ENCODE measurements at regions not wholly inside any gene's neighbourhood (a gene's known extent, or its start where the extent isn't known, plus 50 kb on each side); places are given as distances from the start of the nearest gene placed in this dataset.

DNA sequence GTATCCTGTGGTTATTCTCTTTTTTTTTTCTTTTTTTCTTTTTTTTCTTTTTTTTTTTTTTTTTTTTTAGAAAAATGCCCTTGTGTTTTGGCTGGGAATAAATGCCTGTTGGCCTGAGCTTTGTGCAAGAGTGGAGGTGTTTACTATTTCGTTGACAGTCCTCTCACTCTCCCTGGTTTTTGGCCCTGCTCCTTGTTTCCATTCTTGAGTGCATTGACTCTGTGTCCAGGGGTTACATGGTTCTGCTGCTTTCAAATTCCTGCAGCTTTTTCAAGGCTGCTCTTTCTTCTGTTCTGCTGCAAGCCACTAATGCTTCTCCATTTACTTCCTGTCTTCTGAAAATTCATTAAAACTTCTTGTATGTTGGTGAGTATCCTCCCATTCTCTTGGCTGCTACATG, 59.7 kb upstream of the TBX20 start:
- Histone ChIP-seq H3K36me3 (no peaks in the 10 kb centered on the region), H3K4me3 (no peak overlapping the region), H3K27ac (no peak overlapping the region), H3K9me3 (replicated peaks) (no peaks in the 10 kb centered on the region), H3K4me1 (no peaks in the 10 kb centered on the region), H3K27me3 (no peaks in the 10 kb centered on the region)
- no peak for DNase-seq
